EL (cell line): ENCODE measurements at regions not wholly inside any gene's neighbourhood (a gene's known extent, or its start where the extent isn't known, plus 50 kb on each side); places are given as distances from the start of the nearest gene placed in this dataset.

ENCODE experiments used
- DNase-seq: peaks from one replicate; pipeline ENCODE4 v3.0.0-alpha.2; 2016

- no peak for DNase-seq
Observed at GRCh38 chr15:36313736-36314280, 265.6 kb upstream of the CDIN1 start.

GRCh38 chr15:36315649-36316048 is 263.8 kb upstream of the CDIN1 start:
- DNase-seq: no peak

- no peak for DNase-seq
Observed at GRCh38 chr15:36323615-36324014, 255.8 kb upstream of the CDIN1 start.

GRCh38 chr15:36325206-36325605 is 254.2 kb upstream of the CDIN1 start:
- no peak for DNase-seq

- no peak for DNase-seq
Observed at GRCh38 chr15:36329592-36329991, 249.8 kb upstream of the CDIN1 start.

GRCh38 chr15:36330598-36330997 is 248.8 kb upstream of the CDIN1 start:
- DNase-seq: no peak

- peak; percentile 50 for DNase-seq
Observed at GRCh38 chr15:36331531-36332275, 247.7 kb upstream of the CDIN1 start.

GRCh38 chr15:36332301-36332700 is 247.1 kb upstream of the CDIN1 start:
- DNase-seq: peak; percentile 80

GRCh38 chr15:36332896-36333295 is 246.5 kb upstream of the CDIN1 start:
- no peak for DNase-seq

- peak; percentile 72 for DNase-seq
Observed at GRCh38 chr15:36334059-36334458, 245.4 kb upstream of the CDIN1 start.

GRCh38 chr15:36335224-36335623 is 244.2 kb upstream of the CDIN1 start:
- no peak for DNase-seq

GRCh38 chr15:36335659-36336058 is 243.8 kb upstream of the CDIN1 start:
- no peak for DNase-seq

GRCh38 chr15:36344887-36345286 is 234.5 kb upstream of the CDIN1 start:
- DNase-seq: no peak

- DNase-seq: no peak
Observed at GRCh38 chr15:36347272-36347858, 232.1 kb upstream of the CDIN1 start.

- no peak for DNase-seq
Observed at GRCh38 chr15:36356466-36356865, 223.0 kb upstream of the CDIN1 start.

GRCh38 chr15:36356978-36357601 is 222.3 kb upstream of the CDIN1 start:
- DNase-seq: peak; percentile 46

GRCh38 chr15:36358094-36358493 is 221.3 kb upstream of the CDIN1 start:
- peak; percentile 76 for DNase-seq

GRCh38 chr15:36358523-36358922 is 220.9 kb upstream of the CDIN1 start:
- peak; percentile 13 for DNase-seq

GRCh38 chr15:36359286-36359685 is 220.1 kb upstream of the CDIN1 start:
- no peak for DNase-seq

- peak; percentile 71 for DNase-seq
Observed at GRCh38 chr15:36361351-36361870, 218.0 kb upstream of the CDIN1 start.

- peak; percentile 44 for DNase-seq
Observed at GRCh38 chr15:36362509-36362915, 216.9 kb upstream of the CDIN1 start.

- peak; percentile 30 for DNase-seq
Observed at GRCh38 chr15:36363335-36363734, 216.1 kb upstream of the CDIN1 start.

GRCh38 chr15:36364377-36364776 is 215.0 kb upstream of the CDIN1 start:
- no peak for DNase-seq

GRCh38 chr15:36365963-36366362 is 213.5 kb upstream of the CDIN1 start:
- no peak for DNase-seq
